DMS79 (cell line): ENCODE measurements at regions not wholly inside any gene's neighbourhood (a gene's known extent, or its start where the extent isn't known, plus 50 kb on each side); places are given as distances from the start of the nearest gene placed in this dataset.
"Not testable (repeated sequence)": the region's sequence is repeated elsewhere in the genome, so short reads cannot be mapped to it uniquely, and the experiment has no call there.

Experiments
- DNase-seq: peaks from one replicate; lab custom pipeline; 2025; lab: John Stamatoyannopoulos, UW

- no peak for DNase-seq
Observed at GRCh38 chr12:129959889-129960288, 56.1 kb upstream of the TMEM132D start.

GRCh38 chr12:129961091-129961490 is 57.3 kb upstream of the TMEM132D start:
- DNase-seq: no peak

- no peak for DNase-seq
Observed at GRCh38 chr12:129961856-129962255, 58.0 kb upstream of the TMEM132D start.

GRCh38 chr12:129964300-129964699 is 60.5 kb upstream of the TMEM132D start:
- no peak for DNase-seq

GRCh38 chr12:129964826-129965457 is 61.1 kb upstream of the TMEM132D start:
- no peak for DNase-seq

GRCh38 chr12:129966146-129966995 is 62.5 kb upstream of the TMEM132D start:
- DNase-seq: no peak

GRCh38 chr12:129971721-129972120 is 67.9 kb upstream of the TMEM132D start:
- DNase-seq: no peak

GRCh38 chr12:129973236-129973961 is 69.6 kb upstream of the TMEM132D start:
- DNase-seq: no peak

GRCh38 chr12:129984106-129984505 is 80.3 kb upstream of the TMEM132D start:
- peak; percentile 1 for DNase-seq

GRCh38 chr12:129987841-129988240 is 84.0 kb upstream of the TMEM132D start:
- no peak for DNase-seq

GRCh38 chr12:129994634-129995033 is 90.8 kb upstream of the TMEM132D start:
- DNase-seq: no peak

- no peak for DNase-seq
Observed at GRCh38 chr12:129997239-129997638, 93.4 kb upstream of the TMEM132D start.

GRCh38 chr12:130004310-130004877 is 100.6 kb upstream of the TMEM132D start:
- not testable (repeated sequence) for DNase-seq

GRCh38 chr12:130007771-130008170 is 103.9 kb upstream of the TMEM132D start:
- no peak for DNase-seq

GRCh38 chr12:130008241-130008640 is 104.4 kb upstream of the TMEM132D start:
- DNase-seq: no peak

- DNase-seq: no peak
Observed at GRCh38 chr12:130009961-130010360, 106.1 kb upstream of the TMEM132D start.

- DNase-seq: no peak
Observed at GRCh38 chr12:130011611-130012385, 108.0 kb upstream of the TMEM132D start.

- DNase-seq: peak; percentile 20
Observed at GRCh38 chr12:130013771-130014484, 110.1 kb upstream of the TMEM132D start.

GRCh38 chr12:130014485-130014807 is 110.6 kb upstream of the TMEM132D start:
- DNase-seq: no peak

GRCh38 chr12:130016194-130016593 is 112.4 kb upstream of the TMEM132D start:
- no peak for DNase-seq

- DNase-seq: no peak
Observed at GRCh38 chr12:130016986-130017385, 113.2 kb upstream of the TMEM132D start.
